Esophagus muscularis mucosa (tissue), 4 donors: ENCODE measurements at regions not wholly inside any gene's neighbourhood (a gene's known extent, or its start where the extent isn't known, plus 50 kb on each side); places are given as distances from the start of the nearest gene placed in this dataset.

ENCODE experiments used
- EP300 ChIP-seq: sonication (generic); formaldehyde crosslinking; IDR thresholded peaks from one replicate; pipeline ENCODE4 v1.6.1; 2017; ENCODE audit warnings: antibody characterized with exemption
- POLR2A ChIP-seq: fragments of 450-650 bp; IDR thresholded peaks from one replicate; pipeline ENCODE4 v1.6.1; 2017; ENCODE audit warnings: antibody characterized with exemption, moderate library complexity, mild to moderate bottlenecking, low read depth
- POLR2AphosphoS5 ChIP-seq, 2 donors: sonication (generic); formaldehyde crosslinking; IDR thresholded peaks; one replicate each; pipeline ENCODE4 v1.6.1; 2017; ENCODE audit warnings: antibody characterized with exemption in 2 of 2
- TF ChIP-seq, protein P1 (sequence below), 3 experiments: fragments of 200-600 bp in 2 of 3; fragments of 450-650 bp in 1 of 3; sonication (generic) in 2 of 3; IDR thresholded peaks; one replicate each; pipeline ENCODE4 v1.5.1; 2017 to 2019; ENCODE audit warnings: antibody characterized with exemption in 3 of 3, mild to moderate bottlenecking in 2 of 3, moderate library complexity in 1 of 3

GRCh38 chr19:28498404-28498976 lies 714.5 kb downstream of the UQCRFS1 start:
- TF ChIP-seq POLR2A (no peak), POLR2AphosphoS5 (IDR thresholded peaks at IDR 0.05) (no peak), EP300 (no peak)
- TF ChIP-seq, protein P1, sequence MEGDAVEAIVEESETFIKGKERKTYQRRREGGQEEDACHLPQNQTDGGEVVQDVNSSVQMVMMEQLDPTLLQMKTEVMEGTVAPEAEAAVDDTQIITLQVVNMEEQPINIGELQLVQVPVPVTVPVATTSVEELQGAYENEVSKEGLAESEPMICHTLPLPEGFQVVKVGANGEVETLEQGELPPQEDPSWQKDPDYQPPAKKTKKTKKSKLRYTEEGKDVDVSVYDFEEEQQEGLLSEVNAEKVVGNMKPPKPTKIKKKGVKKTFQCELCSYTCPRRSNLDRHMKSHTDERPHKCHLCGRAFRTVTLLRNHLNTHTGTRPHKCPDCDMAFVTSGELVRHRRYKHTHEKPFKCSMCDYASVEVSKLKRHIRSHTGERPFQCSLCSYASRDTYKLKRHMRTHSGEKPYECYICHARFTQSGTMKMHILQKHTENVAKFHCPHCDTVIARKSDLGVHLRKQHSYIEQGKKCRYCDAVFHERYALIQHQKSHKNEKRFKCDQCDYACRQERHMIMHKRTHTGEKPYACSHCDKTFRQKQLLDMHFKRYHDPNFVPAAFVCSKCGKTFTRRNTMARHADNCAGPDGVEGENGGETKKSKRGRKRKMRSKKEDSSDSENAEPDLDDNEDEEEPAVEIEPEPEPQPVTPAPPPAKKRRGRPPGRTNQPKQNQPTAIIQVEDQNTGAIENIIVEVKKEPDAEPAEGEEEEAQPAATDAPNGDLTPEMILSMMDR (IDR thresholded peaks at IDR 0.05), result no peak
